ENCODE measurements at regions not wholly inside any gene's neighbourhood (a gene's known extent, or its start where the extent isn't known, plus 50 kb on each side); places are given as distances from the start of the nearest gene placed in this dataset.

- Histone ChIP-seq H3K36me3 (no peaks in the 10 kb centered on the region), H3K27ac (no peak overlapping the region), H3K4me3 (no peak overlapping the region), H3K4me1 (no peaks in the 10 kb centered on the region), H3K9me3 (no peaks in the 10 kb centered on the region), H3K27me3 (no peaks in the 10 kb centered on the region)
- 69% methylated on average over 4 of the region's 4 CpGs for WGBS
- no peak for DNase-seq (ENCODE audit: low spot score in 2 of 2)
- TF ChIP-seq EP300 (IDR thresholded peaks at IDR 0.05) (no peak), POLR2AphosphoS5 (IDR thresholded peaks at IDR 0.05) (no peak), CTCF (IDR thresholded peaks at IDR 0.05) (no peak), POLR2A (IDR thresholded peaks at IDR 0.05) (no peak)
Measured at GRCh38 chr6:140893432-140893831, 1239.3 kb upstream of the GJE1 start.

GRCh38 chr6:140879946-140880345 lies 1252.8 kb upstream of the GJE1 start:
- DNase-seq (ENCODE audit: low spot score in 2 of 2), result no peak
- H3K9me3 ChIP-seq, result no peaks in the 10 kb centered on the region
- no peaks in the 10 kb centered on the region for H3K36me3 ChIP-seq
- TF ChIP-seq POLR2A (IDR thresholded peaks at IDR 0.05) (no peak), CTCF (IDR thresholded peaks at IDR 0.05) (no peak), EP300 (IDR thresholded peaks at IDR 0.05) (no peak), POLR2AphosphoS5 (IDR thresholded peaks at IDR 0.05) (no peak)
- H3K27me3 ChIP-seq, result no peaks in the 10 kb centered on the region
- no peak overlapping the region for H3K27ac ChIP-seq
- H3K4me3 ChIP-seq, result no peak overlapping the region
- H3K4me1 ChIP-seq, result no peaks in the 10 kb centered on the region

- Histone ChIP-seq H3K27ac (no peak overlapping the region), H3K36me3 (no peaks in the 10 kb centered on the region), H3K4me3 (no peak overlapping the region), H3K27me3 (no peaks in the 10 kb centered on the region), H3K4me1 (no peaks in the 10 kb centered on the region), H3K9me3 (peaks cover 4% of the 10 kb centered on the region)
- WGBS, result 95% methylated on average over 3 of the region's 3 CpGs
- TF ChIP-seq POLR2A (IDR thresholded peaks at IDR 0.05), result no peak
- TF ChIP-seq POLR2AphosphoS5 (IDR thresholded peaks at IDR 0.05), result no peak
- no peak for TF ChIP-seq CTCF (IDR thresholded peaks at IDR 0.05)
- TF ChIP-seq EP300 (IDR thresholded peaks at IDR 0.05), result no peak
- DNase-seq (ENCODE audit: low spot score in 2 of 2), result no peak
Measured at GRCh38 chr6:140874066-140874465, 1258.7 kb upstream of the GJE1 start.

- Histone ChIP-seq H3K4me3 (no peak overlapping the region), H3K36me3 (no peaks in the 10 kb centered on the region), H3K27ac (no peak overlapping the region), H3K9me3 (peaks cover 4% of the 10 kb centered on the region), H3K27me3 (no peaks in the 10 kb centered on the region), H3K4me1 (no peaks in the 10 kb centered on the region)
- TF ChIP-seq POLR2AphosphoS5 (IDR thresholded peaks at IDR 0.05) (no peak), CTCF (IDR thresholded peaks at IDR 0.05) (no peak), POLR2A (IDR thresholded peaks at IDR 0.05) (no peak), EP300 (IDR thresholded peaks at IDR 0.05) (no peak)
- DNase-seq (ENCODE audit: low spot score in 2 of 2), result no peak
Measured at GRCh38 chr6:140872885-140873284, 1259.8 kb upstream of the GJE1 start.

GRCh38 chr6:140871911-140872310 lies 1260.8 kb upstream of the GJE1 start:
- no peak for DNase-seq (ENCODE audit: low spot score in 2 of 2)
- Histone ChIP-seq H3K27me3 (no peaks in the 10 kb centered on the region), H3K4me1 (no peaks in the 10 kb centered on the region), H3K9me3 (peaks cover 4% of the 10 kb centered on the region), H3K4me3 (no peak overlapping the region), H3K27ac (no peak overlapping the region), H3K36me3 (no peaks in the 10 kb centered on the region)
- TF ChIP-seq POLR2AphosphoS5 (IDR thresholded peaks at IDR 0.05), result no peak
- TF ChIP-seq POLR2A (IDR thresholded peaks at IDR 0.05), result no peak
- no peak for TF ChIP-seq EP300 (IDR thresholded peaks at IDR 0.05)
- no peak for TF ChIP-seq CTCF (IDR thresholded peaks at IDR 0.05)
